Psoas muscle (tissue), 7 donors: ENCODE measurements at regions not wholly inside any gene's neighbourhood (a gene's known extent, or its start where the extent isn't known, plus 50 kb on each side); places are given as distances from the start of the nearest gene placed in this dataset.
"Not testable (repeated sequence)": the region's sequence is repeated elsewhere in the genome, so short reads cannot be mapped to it uniquely, and the experiment has no call there.

Experiments
- ATAC-seq, 4 donors: fragments of 200-7000 bp; cut with Tn5 transposase; one replicate each; pipeline ENCODE4 v1.9.1; 2020; ENCODE audit warnings: moderate library complexity in 3 of 4, mild to moderate bottlenecking in 2 of 4
- DNase-seq, 2 donors: peaks; one replicate each; pipeline ENCODE4 v3.0.0-alpha.2; 2020
- H3K27ac ChIP-seq: fragments of 200-600 bp; one replicate; pipeline ENCODE4 v1.8.0; 2022
- H3K27me3 ChIP-seq, 3 donors: fragments of 200-600 bp in 1 of 3; one replicate each; pipeline versions ENCODE4 v1.6.1 to v1.8.0; 2013 to 2022; ENCODE audit warnings: low read length in 2 of 3, mild to moderate bottlenecking in 2 of 3, moderate library complexity in 1 of 3; ENCODE audit not compliant: insufficient read depth in 3 of 3
- H3K36me3 ChIP-seq, 2 donors: fragments of 200-600 bp in 1 of 2; one replicate each; pipeline versions ENCODE4 v1.6.1 to v1.8.0; 2013 to 2022; ENCODE audit warnings: low read depth in 1 of 2, mild to moderate bottlenecking in 1 of 2, moderate library complexity in 1 of 2; ENCODE audit not compliant: insufficient read depth in 1 of 2
- H3K4me1 ChIP-seq: fragments of 200-600 bp; one replicate; pipeline ENCODE4 v1.8.0; 2022
- H3K4me3 ChIP-seq: fragments of 200-600 bp; one replicate; pipeline ENCODE4 v1.8.0; 2022; ENCODE audit warnings: mild to moderate bottlenecking
- H3K9me3 ChIP-seq: fragments of 200-600 bp; one replicate; pipeline ENCODE4 v1.8.0; 2022
- CTCF ChIP-seq: fragments of 200-600 bp; IDR thresholded peaks from one replicate; pipeline ENCODE4 v1.8.0; 2022; ENCODE audit warnings: antibody characterized with exemption
- WGBS, 3 donors: extraction: QIAGEN DNeasy Blood & Tissue Kit; methylation state at CpG; one replicate each; pipeline versions ENCODE4 v1.1.6 to v1.1.7; 2013; 5-methylcytosine and 5-hydroxymethylcytosine counted together
- intact Hi-C, 2 donors: fragments of 100-400 bp; cut with DNase I; formaldehyde crosslinking; loops; one replicate each; pipeline versions ENCODE4 v1.11.0 to v1.14.2; 2022
- donor health status: healthy with polysubstance abuse.
- donor health status: DM: no; HTN: no; CAD: no; lungs with moderate emphysema.
- donor health status: Bipolar disorder and iron deficiency.
- donor health status: healthy.
- donor health status: DM: yes; HTN: yes; CAD: no.
- donor health status: DM: no; HTN: no; CAD: no.
- donor health status: DM: yes; HTN: yes; CAD: no.

- H3K4me1 ChIP-seq, result no peaks in the 10 kb centered on the region
- no peak overlapping the region for H3K27ac ChIP-seq
- no peak for ATAC-seq
- H3K36me3 ChIP-seq, result no peaks in the 10 kb centered on the region
- intact Hi-C loops, result no loop called here
- no peak for DNase-seq
- no peak for TF ChIP-seq CTCF
- WGBS, 3 donors, result 84 to 92% (median 85%) methylated on average over 5 of the region's 5 CpGs
- H3K9me3 ChIP-seq, result no peaks in the 10 kb centered on the region
- no peaks in the 10 kb centered on the region for H3K27me3 ChIP-seq
- no peak overlapping the region for H3K4me3 ChIP-seq
Observed at GRCh38 chr9:81827616-81828296, 100.5 kb upstream of the SPATA31D4 start.

GRCh38 chr9:81829195-81829882, 98.9 kb upstream of the SPATA31D4 start:
- intact Hi-C loops, result no loop called here
- Histone ChIP-seq H3K9me3 (no peaks in the 10 kb centered on the region), H3K4me3 (no peak overlapping the region), H3K27ac (no peak overlapping the region), H3K36me3 (no peaks in the 10 kb centered on the region), H3K27me3 (no peaks in the 10 kb centered on the region), H3K4me1 (no peaks in the 10 kb centered on the region)
- TF ChIP-seq CTCF, result no peak
- 87 to 90% (median 90%) methylated on average over 5 of the region's 5 CpGs for WGBS, 3 donors
- ATAC-seq, result no peak
- DNase-seq, result no peak

- DNase-seq, H3K27ac ChIP-seq, intact Hi-C loops, H3K27me3 ChIP-seq, H3K4me3 ChIP-seq, H3K36me3 ChIP-seq, ATAC-seq, H3K9me3 ChIP-seq, H3K4me1 ChIP-seq: not testable (repeated sequence)
- WGBS, 3 donors, result 96 to 98% (median 96%) methylated on average over 8 of the region's 8 CpGs
Observed at GRCh38 chr9:81830431-81830830, 97.8 kb upstream of the SPATA31D4 start.

GRCh38 chr9:81832571-81833285, 95.5 kb upstream of the SPATA31D4 start:
- no peaks in the 10 kb centered on the region for H3K9me3 ChIP-seq
- no peak for TF ChIP-seq CTCF
- ATAC-seq (no peak), DNase-seq (no peak)
- no peak overlapping the region for H3K4me3 ChIP-seq
- no peaks in the 10 kb centered on the region for H3K27me3 ChIP-seq
- WGBS, 3 donors, result 89 to 93% (median 93%) methylated on average over 6 of the region's 6 CpGs
- no peaks in the 10 kb centered on the region for H3K36me3 ChIP-seq
- no peaks in the 10 kb centered on the region for H3K4me1 ChIP-seq
- no peak overlapping the region for H3K27ac ChIP-seq
- intact Hi-C loops, result no loop called here
